HG02759 (cell line): ENCODE measurements at regions not wholly inside any gene's neighbourhood (a gene's known extent, or its start where the extent isn't known, plus 50 kb on each side); places are given as distances from the start of the nearest gene placed in this dataset.
"Not testable (repeated sequence)": the region's sequence is repeated elsewhere in the genome, so short reads cannot be mapped to it uniquely, and the experiment has no call there.

ENCODE experiments used
- ATAC-seq: cut with Tn5 transposase; IDR thresholded peaks from one replicate; pipeline ENCODE4 v1.9.1; 2021; ENCODE audit warnings: mild to moderate bottlenecking, moderate library complexity; ENCODE audit not compliant: unreplicated experiment

- not testable (repeated sequence) for ATAC-seq
These were observed 122.1 kb downstream of the SPAG6 start for GRCh38 chr10:22467393-22467792.

- no peak for ATAC-seq
These were observed 123.4 kb downstream of the SPAG6 start for GRCh38 chr10:22468570-22469320.

DNA sequence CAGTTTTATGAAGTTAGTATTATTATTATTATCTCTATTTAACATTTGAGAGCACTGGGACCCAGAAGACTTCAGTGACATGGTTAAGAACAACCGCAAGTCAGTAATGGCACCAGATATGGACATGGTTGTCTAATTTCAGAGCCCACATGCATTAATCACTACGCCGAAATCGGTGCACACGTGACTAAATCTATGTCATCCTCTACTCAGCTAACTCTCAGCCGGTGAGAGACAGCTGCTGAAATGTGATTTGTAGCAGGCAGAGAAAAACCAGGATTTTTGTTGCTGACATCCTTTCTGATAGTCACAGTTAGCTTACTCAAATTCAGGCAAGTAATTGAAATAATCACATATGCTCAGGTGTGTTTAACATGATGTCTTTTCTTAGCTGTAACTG lies 127.7 kb downstream of the SPAG6 start:
- no peak for ATAC-seq

DNA sequence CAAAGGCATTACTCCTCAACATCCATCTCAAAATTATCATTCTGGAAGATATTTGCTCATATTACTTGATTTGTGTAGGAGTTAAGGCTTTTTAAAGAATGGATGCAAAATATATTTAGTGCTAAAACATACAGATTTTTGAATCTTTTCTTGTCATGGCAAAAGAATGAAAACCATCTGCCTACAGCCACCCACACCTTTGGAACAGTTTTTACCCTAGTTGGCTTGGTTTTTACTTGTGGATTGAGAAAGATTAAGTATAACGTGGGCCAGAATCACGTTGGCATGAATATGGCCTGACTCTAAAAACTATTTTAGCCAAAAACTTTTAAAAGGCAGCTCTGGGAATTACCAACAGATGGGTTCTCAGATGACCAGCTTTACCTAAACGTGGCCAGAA lies 128.2 kb downstream of the SPAG6 start:
- no peak for ATAC-seq

DNA sequence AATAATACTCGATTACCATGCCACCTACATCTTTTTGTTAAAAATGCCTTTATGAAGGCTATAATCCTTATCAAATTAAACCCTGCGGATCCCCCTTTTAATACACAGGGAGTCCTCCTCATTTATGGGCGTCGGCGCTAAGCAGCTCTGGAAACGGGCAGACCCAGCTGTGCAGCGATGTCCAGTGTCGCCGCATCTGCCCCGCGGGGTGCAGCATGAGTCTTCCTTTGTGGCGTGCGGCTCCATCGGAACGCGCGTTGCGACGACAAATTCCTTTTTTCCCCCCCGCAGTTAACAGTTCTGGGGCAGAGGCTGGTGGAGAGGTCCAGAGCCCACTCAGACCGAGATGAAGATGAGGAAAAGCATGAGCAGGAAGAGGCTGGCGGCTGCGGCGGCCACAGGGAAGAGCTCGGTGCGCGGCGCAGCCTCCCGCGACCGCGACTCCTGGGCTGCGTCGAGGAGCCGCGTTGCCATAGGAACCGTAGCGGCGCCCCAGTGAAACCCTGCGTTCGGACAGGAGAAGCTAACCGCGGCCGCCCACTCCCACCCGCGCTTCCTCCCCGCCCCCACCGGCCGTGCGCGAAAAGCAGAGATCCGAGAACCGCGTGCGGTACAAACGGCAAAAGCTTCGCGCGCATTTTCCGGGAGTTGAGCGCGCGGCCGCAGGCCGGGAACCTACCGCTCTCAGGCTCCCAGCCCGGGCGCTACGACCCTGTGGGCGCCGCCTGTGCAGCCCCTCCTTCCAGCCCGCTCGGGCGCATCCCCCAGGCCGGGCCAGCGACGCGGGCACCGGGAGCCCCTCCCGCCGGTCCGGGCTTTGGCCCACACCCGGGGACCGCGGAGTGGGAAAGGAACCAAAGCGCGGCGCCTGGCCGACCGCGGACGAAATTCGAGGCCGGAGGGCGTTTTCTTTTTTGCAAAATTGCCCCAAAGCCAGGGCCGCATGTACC lies 130.6 kb downstream of the SPAG6 start:
- no peak for ATAC-seq

GRCh38 chr10:22476601-22477321 lies 131.5 kb downstream of the SPAG6 start:
- ATAC-seq = no peak

DNA sequence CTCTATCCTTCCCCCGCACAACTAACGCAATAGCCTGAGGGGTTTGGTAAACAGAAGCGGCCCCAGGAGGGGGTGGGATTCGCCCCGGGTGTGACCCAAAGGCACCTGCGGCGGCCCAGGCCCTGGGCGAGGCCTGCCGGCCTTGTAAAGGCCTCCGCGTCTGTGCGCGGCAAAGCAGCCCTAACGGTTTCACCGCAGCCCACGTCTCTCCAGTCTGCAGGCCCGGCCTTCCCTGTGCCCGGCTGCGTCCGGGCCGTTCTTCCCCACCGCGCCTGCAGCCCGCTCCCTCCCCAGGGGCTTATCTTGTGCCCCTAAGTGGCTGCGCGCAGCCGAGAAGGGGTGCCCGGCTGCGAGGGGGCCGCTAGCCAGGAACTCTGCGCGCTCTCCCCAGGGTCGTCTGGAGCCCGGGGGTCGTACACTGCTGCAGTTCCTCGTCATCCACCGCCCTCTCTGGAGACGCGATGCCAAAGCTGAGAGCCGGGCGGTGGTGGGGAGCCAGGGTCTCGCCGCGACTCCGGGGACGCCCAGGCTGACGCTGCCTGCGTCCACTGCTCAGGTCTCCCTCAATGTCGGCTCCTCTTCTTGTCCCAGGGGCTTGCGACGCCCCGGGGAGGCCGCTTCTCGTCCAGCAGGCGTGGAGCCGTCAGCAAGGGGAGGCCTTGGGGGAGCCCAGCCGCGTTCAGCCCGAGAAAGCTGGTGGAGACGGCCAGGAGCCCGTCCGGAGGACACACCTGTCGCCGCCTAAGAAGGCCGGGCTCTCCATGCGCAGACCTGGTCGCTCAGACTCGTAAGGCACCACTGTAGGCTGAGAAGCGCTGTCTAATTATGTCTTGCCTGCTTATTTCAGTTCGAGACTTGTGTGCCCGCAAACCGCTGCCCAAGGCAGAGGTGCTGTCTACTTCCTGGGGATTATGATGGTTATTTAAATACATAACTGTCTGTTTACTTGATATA lies 132.3 kb downstream of the SPAG6 start:
- ATAC-seq = peak; percentile 43

DNA sequence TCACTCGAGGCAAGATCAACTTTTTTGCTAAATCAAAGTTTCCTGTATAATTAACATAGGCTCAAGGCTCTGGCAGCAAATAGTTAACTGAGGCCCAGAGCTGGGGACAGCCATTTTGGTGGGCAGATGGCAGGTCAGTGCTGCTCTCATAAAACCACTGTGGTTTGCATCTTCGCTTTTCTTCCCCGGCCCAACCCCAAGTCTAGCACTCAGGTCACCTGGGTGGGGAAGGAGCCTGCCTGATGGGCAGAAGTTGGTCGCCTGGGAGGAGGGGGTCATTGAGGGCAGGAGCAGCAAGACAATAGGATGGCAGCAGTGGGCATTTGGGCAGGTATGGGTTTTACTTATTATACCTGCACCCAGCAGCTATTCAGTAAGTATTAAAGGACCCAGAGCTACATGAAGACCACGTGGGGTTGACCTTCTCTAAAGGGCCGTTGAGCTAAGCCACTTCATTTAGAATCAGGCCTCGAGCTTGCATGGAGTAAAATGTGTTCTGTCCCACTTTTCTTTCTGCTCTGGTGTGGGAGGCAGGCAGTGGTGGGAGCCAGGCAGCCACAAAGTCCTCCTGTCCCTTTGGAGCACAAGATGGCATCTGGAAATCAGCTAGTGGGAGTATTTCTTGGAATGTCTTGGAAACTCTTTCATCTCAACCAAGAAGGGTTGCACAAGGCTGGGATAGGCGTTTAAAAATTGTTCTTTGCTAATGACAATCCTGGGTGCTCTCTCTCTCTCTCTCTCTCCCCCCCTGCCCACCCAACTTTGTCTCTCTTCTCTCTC lies 133.4 kb downstream of the SPAG6 start:
- no peak for ATAC-seq

GRCh38 chr10:22479419-22479818 lies 134.1 kb downstream of the SPAG6 start:
- ATAC-seq = no peak

DNA sequence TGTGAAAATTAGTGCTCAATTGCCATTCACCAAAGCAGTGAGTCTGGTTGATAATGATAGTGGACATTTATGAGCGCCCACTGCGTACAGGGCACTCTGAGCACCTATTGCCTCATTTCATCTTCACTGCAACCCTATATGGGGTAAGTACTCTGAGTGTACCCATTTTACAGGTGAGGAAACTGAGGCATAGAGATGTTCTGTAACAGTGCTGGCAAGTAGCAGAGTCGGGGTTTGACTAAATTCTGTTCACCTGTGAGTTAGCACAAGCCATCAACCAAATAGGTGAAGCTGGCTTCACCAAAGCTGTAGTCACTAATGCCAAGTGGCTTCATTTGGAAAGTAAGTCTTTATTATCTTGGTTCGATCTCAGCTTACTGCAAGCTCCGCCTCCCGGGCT lies 135.8 kb downstream of the SPAG6 start:
- ATAC-seq = no peak

DNA sequence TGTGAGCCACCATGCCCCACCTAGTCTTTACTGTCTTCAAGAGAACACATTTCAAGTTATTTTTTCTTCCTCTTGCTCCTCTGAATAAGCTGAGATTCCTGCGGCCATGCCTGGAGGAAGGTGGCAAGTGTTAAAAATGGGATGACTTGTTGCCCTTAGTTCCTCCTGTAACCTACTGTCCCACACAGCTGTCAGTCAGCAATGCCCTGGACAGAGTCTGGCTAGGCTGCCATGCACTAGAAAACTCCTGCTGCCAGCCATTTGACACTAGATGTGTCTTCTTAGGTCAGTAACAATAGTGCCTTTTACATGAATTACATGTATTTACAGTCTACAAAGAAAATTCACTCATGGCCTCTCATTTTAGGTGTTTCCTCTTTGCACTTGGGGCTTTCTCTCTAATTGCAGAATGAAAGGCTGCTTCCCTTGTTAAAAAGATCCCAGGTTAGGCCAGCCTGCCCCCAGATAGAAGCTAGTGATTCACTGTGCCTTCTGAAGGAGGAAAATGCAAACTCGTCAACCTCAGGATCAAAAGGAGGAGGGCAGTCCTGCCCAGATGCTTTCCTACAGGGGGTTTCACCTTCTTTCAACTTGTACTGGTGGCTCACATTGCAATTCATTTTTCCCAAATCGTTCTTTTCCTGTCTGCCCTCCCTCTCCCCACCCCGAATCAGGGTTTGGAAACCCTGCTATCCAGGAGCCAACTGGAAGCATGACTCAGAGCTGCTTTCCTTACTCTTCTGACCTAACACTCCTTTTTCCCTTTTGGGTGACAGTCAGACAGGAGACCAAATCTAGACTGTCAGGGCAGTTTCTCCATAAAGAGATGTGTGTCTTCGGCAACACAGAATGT lies 136.6 kb downstream of the SPAG6 start:
- no peak for ATAC-seq

GRCh38 chr10:22483132-22483531 lies 137.8 kb downstream of the SPAG6 start:
- ATAC-seq = no peak
